ENCODE measurements at regions not wholly inside any gene's neighbourhood (a gene's known extent, or its start where the extent isn't known, plus 50 kb on each side); places are given as distances from the start of the nearest gene placed in this dataset.
"Not testable (repeated sequence)": the region's sequence is repeated elsewhere in the genome, so short reads cannot be mapped to it uniquely, and the experiment has no call there.

DNA sequence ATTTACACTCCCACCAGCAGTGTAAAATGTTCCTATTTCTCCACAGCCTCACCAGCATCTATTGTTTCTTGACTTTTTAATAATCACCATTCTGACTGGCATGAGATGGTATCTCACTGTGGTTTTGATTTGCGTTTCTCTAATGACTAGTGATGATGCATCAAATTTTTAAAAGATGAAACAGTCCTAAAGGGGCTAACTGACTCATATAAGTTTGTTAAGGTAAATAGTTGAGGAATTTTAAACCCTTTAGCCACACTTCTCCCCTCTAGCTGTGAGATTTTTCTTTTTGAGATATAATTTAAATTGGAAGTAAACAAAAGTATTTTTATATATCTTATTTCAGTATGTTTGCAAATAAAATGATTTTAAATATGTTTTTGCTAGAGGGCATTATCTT, 331.2 kb upstream of the EPHA6 start:
- DNase-seq (ENCODE audit: low read depth, low spot score), result peak; percentile 0

DNA sequence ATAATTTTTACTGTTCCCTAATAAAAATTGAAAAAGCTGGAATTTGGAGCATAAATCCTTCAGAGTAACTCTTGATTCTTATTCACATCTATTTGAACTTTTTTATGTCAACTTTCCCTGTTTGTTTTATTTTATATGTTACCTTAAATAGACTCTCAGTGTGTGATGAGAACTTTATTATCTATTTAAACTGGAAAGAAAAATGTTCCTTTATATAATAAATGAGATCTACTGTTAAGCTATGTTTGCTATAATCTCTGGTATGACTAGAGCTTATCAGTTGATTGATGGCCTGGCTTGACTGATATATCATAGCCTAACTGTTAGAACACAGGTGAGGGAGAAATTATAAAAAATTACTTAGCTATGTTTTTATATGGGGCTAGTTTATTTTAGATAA, 330.6 kb upstream of the EPHA6 start:
- DNase-seq (ENCODE audit: low read depth, low spot score), result no peak

DNA sequence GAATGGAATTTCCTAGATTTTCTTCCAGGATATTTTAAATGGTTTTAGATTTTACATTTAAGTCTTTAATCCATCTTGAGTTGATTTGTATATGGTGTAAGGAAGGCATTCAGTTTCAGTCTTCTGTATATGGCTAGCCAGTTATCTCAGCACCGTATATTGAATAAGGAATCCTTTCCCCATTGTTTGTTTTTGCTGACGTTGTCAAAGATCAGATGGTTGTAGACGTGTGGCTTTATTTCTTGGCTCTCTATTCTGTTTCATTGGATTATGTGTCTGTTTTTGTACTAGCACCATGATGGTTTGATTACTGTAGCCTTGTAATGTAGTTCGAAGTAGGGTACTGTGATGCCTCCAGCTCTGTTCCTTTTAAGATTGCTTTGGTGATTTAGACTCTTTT, 325.7 kb upstream of the EPHA6 start:
- no peak for DNase-seq (ENCODE audit: low read depth, low spot score)

DNA sequence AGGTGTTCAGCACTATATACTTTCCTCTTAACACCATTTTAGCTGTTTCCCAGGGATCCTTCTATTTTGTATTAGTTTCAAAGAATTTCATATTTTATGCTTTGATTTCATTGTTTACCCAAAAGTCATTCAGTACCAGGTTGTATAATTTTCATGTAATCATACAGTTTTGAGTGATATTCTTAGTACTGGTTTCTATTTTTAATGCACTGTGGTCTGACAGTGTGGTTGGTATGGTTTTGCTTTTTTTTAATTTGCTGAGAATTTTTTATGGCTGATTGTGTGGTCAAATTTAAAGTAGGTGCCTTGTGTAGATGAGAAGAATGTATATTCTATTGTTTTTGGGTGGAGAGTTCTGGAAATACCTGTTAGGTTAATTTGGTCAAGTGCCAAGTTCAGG, 323.4 kb upstream of the EPHA6 start:
- no peak for DNase-seq (ENCODE audit: low read depth, low spot score)

DNA sequence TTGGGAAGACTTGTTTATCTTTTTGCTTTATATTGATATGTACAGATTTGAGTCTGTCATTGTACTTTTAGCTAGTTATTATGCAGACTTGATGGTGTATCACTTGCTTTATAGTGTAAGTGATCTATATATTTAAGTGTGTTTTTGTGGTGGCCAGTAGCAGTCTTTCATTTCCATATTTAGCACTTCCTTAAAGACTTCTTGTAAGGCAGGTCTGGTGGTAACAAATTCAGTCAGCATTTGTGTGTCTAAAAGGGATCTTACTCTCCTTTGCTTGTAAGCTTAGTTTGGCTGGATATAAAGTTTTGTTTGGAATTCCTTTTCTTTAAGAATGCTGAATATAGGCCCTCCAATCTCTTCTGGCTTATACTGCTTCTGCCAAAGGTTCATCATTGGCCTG, 322.5 kb upstream of the EPHA6 start:
- no peak for DNase-seq (ENCODE audit: low read depth, low spot score)

DNA sequence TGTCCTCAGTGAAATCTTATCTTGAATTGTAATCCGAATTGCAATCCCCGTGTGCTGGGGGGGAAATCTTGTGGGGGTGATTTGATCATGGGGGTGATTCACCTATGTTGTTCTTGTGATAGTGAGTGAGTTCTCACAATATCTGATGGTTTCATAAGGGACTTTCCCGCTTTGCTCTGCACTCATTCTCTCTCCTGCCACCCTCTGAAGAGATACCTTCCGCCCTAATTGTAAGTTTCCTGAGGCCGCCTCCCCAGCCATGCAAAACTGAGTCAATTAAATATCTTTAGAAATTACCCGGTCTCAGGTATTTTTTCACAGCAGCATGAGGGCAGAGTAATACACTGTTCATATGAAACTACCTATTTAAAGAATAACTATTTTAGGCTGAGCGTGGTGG, 304.1 kb upstream of the EPHA6 start:
- DNase-seq (ENCODE audit: low read depth, low spot score), result no peak

DNA sequence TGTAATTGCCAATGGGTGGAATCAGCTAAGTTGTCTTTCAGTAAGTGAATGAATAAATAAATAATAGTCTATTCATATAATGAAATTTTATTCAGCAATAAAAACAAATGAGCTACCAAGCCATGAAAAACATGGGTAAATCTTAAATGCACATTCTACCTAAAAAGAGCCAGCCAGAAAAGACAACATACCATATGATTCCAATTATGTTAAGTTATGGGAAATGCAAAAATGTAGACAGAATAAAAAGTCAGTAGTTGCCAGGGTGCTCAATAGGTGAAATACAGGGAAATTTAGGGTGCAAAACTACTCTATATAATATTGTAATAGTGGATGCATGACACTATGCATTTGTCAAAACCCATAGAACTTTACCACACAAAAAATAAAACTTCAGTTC, 277.2 kb upstream of the EPHA6 start:
- DNase-seq (ENCODE audit: low read depth, low spot score), result no peak

DNA sequence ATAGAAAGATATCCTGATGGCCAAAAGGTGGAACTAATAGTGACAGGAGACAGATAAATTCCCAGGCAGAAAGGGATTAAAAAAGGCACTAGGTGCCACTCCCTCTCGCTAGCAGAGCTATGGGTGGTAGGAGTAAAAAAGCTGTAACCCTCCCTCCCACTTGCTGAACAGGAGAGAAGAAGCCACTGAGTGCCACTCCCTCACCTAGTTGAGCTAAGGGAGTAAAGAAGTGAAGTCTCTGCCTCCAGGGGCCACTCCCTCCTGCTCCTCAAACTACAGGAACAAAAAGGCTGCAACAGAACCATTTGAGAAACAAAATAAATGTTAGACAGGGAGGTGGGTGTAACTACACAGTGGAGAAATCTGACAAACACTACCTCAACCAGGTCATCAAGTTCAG, 276.2 kb upstream of the EPHA6 start:
- no peak for DNase-seq (ENCODE audit: low read depth, low spot score)

DNA sequence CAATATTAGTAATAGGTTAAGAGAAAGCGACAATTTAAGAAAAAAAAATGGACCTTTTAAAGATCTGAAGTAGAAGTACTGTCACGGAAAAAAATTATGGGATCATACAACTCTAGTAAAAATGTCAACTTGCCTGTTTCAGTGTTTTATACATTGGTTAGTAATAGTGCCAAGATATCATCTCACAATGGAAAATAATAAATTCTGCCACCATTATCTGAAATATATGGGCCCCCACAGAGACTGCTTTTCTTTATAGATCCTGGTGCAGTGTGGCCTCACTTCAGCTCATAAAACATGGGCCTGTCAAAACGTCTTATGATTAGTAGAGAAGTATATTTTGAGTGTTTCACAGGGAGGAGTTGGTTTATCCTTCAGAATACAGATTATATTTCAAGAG, 266.3 kb upstream of the EPHA6 start:
- DNase-seq (ENCODE audit: low read depth, low spot score), result no peak

DNA sequence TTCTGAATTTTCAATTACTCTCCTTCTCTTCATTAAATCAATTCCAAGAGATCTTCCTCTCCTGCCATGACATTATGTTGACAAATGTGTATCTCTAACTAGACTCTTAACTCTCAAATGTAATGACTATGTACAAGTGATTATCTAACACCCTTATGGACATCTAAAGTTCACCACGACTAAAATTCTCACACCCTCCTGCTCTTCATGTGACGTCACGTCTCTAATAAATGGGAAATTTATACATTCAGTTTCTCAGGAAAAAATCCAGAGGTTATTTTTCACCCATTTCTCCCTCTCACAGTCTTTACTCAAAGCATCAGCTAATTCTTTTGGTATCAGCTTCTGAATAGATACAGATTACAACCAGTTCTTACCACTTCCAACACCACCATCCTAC, 237.5 kb upstream of the EPHA6 start:
- DNase-seq (ENCODE audit: low read depth, low spot score), result no peak

DNA sequence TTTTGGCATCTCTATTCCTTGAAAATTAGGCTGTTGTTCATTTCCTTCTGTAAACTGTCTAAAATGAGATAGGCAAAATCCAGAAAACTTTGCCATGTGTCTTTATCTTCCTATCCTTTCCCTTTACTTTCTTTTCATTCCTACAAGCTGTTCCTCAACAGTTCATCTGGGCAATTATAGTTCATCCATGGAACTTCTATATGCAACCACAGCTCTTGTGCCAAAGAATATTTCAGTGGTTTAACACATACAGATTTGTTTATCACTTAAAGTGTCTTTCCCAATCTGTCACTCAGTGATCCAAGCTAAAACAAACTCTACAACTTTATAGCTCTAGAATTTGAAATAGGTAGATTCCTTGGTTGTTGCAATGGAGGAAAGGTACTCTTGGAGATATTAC, 230.3 kb upstream of the EPHA6 start:
- DNase-seq (ENCODE audit: low read depth, low spot score), result no peak

DNA sequence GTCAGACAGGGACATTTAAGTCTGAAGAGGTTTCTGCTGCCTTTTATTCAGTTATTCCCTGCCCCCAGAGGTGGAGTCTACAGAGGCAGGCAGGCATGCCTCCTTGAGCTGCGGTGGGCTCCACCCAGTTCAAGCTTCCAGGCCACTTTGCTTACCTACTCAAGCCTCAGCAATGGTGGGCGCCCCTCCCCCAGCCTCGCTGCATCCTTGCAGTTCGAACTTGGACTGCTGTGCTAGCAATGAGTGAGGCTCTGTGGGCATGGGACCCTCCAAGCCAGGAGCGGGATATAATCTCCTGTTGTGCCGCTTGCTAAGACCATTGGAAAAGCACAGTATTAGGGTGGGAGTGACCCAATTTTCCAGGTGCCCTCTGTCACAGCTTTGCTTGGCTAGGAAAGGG, 207.5 kb upstream of the EPHA6 start:
- DNase-seq (ENCODE audit: low read depth, low spot score), result not testable (repeated sequence)

DNA sequence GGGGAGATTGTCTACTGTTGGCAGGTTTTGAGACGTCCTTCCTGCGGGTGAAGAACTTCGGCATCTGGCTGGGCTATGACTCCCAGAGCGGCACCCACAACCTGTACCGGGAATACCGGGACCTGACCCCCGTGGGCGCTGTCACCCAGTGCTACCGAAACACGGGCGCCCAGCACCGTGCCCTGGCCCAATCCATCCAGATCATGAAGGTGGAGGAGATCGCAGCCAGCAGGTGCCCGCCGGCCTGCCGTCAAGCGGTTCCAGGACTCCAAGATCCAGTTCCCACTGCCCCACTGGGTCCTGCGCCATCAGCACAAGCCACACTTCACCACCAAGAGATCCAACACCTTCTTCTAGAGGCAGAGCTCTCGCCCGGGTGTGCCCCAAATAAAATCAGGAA, 194.9 kb upstream of the EPHA6 start:
- peak; percentile 0 for DNase-seq (ENCODE audit: low read depth, low spot score)

DNA sequence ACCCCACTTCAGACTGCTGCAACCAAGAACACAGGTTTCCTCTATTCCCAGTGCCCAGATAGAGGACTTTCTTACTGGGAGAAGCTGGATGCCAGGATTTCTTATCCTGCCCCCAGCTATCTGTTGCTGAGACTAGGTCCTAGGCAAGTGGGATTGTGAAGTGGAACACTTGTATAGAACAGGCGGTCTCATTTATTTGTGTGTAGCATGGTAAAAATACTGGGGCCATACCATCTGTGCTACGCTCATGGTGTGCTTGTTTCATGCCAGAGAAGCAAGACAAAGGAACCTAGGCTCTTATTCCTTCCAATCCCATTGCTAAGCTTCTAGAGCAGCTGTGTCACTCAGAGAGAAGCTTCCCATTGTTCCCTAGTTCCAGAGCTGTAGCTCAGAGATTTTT, 191.5 kb upstream of the EPHA6 start:
- DNase-seq (ENCODE audit: low read depth, low spot score), result no peak

DNA sequence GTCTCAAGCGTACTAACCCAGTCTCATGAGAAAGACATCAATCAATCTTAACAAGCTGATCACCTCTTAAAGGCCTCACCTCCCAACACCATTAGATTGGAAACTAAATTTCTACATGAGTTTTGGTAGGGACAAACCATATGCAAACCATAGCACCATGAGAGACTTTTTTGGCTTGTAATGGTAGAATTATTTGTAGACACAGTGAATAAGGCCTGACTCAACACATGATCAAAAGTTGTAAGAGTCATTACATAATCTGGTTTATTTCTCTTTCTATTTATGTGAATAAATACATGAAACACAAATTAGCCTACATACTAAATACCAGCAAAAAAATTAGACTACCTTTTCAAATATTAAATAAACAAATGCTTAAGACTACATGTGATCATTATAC, 183.3 kb upstream of the EPHA6 start:
- DNase-seq (ENCODE audit: low read depth, low spot score), result no peak

DNA sequence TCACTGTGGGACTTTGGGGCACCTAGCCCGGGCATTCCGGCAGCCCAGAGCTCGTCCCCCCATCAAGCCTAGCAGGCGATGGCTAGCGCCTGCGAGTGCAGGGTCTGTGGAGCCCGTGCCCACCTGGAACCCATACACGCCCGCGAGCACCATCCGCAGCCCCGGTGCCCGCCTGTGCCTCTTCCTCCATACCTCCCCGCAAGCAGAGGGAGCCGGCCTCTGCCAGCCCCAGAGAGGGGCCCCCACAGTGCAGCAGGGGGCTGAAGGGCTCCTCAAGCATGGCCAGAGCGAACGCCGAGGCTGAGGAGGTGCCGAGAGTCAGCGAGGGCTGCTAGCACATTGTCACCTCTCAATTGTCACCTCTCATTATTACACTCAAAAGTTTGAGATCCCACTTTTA, 167.8 kb upstream of the EPHA6 start:
- no peak for DNase-seq (ENCODE audit: low read depth, low spot score)

DNA sequence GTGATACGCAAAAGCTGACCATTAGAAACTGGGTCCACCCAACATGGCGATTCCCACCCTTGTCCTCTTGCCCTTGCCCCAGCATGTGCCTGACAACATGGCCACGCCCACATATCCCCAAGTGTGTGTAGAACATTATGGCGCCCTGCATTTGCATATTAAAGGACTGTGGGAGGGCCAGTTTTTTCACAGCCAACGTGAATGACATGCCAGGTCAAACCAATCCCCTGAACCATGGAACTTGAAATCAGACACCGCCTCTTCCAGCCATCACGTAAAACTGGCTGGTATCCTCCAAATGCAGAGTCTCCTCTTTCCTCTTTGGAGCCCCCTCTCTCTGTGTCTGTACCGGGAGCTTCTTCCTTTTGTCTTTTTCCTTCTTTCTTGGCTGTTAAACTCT, 156.7 kb upstream of the EPHA6 start:
- DNase-seq (ENCODE audit: low read depth, low spot score), result no peak

DNA sequence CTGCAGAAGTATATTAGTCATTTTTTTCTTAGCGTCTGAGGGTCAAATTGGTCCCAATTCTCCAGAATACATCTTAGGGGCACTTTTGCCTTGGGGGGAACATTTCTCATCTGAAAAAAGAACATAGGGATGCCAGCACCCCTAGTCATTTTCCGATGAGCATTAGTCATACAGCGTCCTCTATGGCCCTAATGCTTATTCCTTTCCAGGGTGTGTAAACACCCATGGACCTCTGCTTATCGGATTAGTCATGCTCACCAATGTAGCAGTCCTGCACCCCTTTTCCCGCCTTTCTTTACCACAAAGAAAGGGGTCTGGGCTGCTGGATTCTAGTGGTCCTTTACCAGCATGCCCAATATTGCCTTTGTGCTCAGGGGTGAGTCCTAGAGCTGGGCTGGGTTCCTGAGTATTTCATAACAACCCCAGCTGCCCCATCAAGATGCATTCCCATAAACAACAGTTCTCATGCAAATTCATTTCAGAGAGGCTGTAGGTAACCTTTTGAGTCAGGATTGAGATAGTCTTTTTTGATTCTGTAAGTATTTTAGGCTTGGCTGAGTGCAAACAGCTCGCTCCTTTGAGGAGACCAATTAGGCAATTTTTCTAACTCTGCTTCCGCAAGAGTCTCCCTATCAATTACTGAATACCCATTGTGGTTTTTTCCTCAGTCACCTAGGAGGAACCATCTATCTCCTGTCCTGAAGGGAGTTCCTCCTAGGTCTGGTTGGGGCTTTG, 142.4 kb upstream of the EPHA6 start:
- DNase-seq (ENCODE audit: low read depth, low spot score), result not testable (repeated sequence)

DNA sequence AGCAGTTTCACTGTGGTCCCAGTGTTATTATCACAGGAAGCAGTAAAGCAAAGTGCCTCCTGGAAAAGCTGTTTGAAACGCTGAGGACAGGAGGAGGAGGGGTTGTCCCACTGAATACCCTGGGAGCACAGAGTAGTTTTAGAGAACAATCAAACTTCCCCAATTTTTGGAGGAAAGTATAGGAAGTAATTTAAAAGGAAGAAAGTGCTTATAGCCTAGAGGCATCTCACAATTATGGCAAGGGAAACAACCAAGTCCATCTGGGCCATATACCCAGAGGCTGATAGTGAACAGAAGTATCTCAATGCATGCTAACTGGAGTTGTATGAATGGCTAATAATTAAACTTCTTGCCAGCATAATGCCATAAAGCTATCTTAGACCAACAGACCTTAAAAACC, 137.2 kb upstream of the EPHA6 start:
- no peak for DNase-seq (ENCODE audit: low read depth, low spot score)

DNA sequence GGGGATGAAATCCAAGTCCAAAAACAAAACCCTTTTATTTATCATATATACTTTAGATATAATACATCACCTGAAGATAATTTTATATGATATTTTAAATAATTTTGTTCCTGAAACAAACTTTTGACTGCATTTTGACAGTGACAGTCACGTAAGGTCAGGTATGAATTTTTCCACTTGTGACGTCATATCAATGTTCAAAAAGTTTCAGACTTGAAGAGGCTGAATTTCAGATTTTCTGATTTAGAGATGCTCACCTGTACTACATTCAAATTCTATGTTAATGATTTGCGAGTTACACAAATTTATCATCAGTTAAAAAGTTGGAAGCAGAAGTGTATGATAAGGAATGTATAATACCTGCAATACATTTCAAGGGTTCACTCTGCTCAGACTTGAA, 136.1 kb upstream of the EPHA6 start:
- DNase-seq (ENCODE audit: low read depth, low spot score), result no peak

DNA sequence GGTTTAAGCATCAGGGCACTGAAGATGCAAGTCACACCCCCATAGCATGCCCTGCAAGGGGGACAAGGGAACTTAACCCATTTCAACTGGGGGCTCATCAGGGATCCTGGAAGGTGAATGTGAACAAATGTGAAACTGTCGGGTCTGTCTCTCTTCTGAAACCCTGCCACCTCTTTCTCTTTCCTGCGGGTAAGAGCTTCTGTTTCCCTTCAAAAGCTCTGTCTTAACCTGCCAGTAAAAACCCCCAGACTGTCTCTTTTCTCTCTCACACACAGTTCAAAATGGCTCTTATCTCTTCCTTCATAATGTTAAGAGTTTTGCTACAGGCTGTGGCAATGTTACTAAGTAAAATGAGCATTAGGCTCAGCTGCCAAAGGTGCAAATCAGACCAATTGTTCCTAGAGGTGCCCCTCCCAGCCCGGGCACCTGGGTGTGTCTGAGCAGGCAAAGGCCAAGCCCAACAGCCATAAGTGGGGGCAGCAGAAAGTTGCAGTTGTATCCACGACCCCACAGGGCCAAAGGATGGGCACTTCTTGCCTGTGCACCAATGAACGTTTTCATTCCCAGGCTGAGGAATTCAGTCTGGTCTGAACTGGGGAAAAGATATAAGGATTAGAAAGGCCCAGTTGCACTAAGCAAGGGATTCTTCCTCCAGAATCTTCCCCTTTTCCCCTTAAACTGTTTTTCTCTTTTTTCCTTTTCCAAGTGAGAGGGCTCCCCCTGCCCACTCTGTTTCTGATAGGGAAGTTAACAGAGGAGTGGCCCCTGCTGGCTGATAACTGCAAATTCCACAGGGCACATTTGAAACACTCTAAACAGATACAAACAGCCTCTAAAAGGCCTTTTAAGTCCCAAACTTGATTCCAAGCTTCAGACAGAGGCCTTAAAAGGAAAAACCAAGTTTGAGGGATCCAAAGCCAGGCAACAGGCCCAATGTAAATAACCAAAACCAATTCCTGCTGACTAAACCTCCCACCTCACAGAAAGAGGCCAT, 113.8 kb upstream of the EPHA6 start:
- DNase-seq (ENCODE audit: low read depth, low spot score), result peak; percentile 11

DNA sequence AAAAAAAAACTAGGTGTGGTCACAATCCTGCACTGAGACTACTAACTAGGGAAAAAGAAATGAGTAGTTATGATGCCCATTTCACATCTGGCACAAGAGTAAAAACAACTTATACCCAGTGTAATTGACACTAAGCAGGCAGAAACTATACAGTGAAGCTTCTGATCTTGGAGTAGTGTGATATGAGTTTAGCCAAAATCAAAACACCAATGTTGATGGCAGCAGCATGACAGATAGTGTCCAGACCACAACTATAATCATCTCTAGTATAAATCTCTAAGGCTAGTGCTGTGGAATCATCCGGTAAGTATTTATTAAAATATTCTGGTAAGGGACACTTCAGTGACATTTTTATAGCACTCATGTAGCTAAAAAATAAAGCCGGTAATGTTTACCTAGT, 108.5 kb upstream of the EPHA6 start:
- DNase-seq (ENCODE audit: low read depth, low spot score), result no peak

DNA sequence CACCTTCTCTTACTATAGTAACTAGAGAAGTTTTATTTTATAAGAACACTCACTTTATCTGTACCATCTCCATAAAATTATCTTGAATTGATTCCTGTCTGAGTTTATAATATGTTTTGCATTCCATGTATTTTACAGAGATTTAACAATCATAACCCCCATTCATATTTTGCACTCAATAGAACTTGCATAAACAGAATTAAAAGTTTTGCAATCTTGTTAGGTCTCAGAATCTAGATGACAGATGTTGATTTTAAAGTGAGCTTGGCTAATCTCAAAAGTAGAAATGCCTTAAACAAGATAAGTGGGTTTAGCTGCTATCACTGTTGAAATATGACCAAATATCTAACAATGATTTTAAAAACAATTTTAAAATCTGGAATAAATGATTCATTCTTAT, 107.9 kb upstream of the EPHA6 start:
- no peak for DNase-seq (ENCODE audit: low read depth, low spot score)
